ENCODE measurements at regions not wholly inside any gene's neighbourhood (a gene's known extent, or its start where the extent isn't known, plus 50 kb on each side); places are given as distances from the start of the nearest gene placed in this dataset.
"Not testable (repeated sequence)": the region's sequence is repeated elsewhere in the genome, so short reads cannot be mapped to it uniquely, and the experiment has no call there.

- FAIRE-seq, result no peak
- no peak for DNase-seq (ENCODE audit: insufficient read length, low spot score)
- TF ChIP-seq POLR2A (IDR thresholded peaks at IDR 0.05; ENCODE audit: low read depth, low read length), result no peak
These were observed 435.1 kb upstream of the MEIS1 start for GRCh38 chr2:65999796-66000195.

GRCh38 chr2:65999103-65999502 is 435.8 kb upstream of the MEIS1 start:
- FAIRE-seq, result no peak
- DNase-seq (ENCODE audit: insufficient read length, low spot score), result no peak
- TF ChIP-seq POLR2A (IDR thresholded peaks at IDR 0.05; ENCODE audit: low read depth, low read length), result no peak

GRCh38 chr2:65997961-65998360 is 437.0 kb upstream of the MEIS1 start:
- DNase-seq (ENCODE audit: insufficient read length, low spot score) (no peak), FAIRE-seq (no peak)
- TF ChIP-seq POLR2A (IDR thresholded peaks at IDR 0.05; ENCODE audit: low read depth, low read length), result no peak

GRCh38 chr2:65992198-65992554 is 442.7 kb upstream of the MEIS1 start:
- FAIRE-seq (no peak), DNase-seq (ENCODE audit: insufficient read length, low spot score) (no peak)
- TF ChIP-seq POLR2A (IDR thresholded peaks at IDR 0.05; ENCODE audit: low read depth, low read length), result no peak

- no peak for FAIRE-seq
- TF ChIP-seq POLR2A (IDR thresholded peaks at IDR 0.05; ENCODE audit: low read depth, low read length), result no peak
- DNase-seq (ENCODE audit: insufficient read length, low spot score), result no peak
These were observed 443.3 kb upstream of the MEIS1 start for GRCh38 chr2:65991381-65992197.

DNA sequence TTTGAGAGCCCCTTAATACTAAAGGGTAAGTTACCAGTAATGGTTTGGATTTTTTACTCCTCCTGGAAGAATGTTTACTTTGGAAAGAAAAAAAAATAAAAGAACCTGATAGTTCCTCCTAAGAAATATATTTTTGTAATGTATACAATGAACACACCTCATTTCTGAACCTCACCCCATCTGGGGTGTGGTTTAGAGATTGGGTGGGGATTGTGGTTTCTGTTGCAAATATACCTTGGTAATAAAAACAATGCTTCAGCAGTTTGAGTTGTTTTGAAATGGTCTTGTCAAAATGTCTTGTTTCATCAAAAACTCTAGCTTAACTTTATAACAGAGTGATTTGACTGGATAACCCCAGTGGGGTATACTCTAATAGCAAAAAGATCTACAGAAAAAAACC is 448.9 kb upstream of the MEIS1 start:
- FAIRE-seq, result no peak
- no peak for DNase-seq (ENCODE audit: insufficient read length, low spot score)
- TF ChIP-seq POLR2A (IDR thresholded peaks at IDR 0.05; ENCODE audit: low read depth, low read length), result no peak

DNA sequence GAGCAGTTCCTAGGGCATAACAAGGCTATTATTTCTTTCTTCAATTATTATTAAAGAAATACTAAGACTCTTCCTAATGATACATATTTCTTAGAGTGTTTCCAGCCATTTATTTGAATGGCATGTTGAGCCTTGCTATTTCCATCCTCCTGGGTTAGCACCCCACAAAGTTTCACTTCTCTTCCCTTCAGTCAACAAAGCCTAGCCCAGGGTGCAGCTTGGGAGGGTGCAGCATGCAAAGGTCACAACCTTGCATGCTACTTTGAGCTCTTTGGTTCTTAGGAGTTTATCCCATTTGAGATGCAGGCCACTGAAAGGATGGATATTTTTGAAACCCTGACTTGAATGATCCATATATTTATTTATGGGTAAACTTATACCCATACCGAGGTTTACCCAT is 454.4 kb upstream of the MEIS1 start:
- FAIRE-seq (no peak), DNase-seq (ENCODE audit: insufficient read length, low spot score) (no peak)
- TF ChIP-seq POLR2A (IDR thresholded peaks at IDR 0.05; ENCODE audit: low read depth, low read length), result no peak

DNA sequence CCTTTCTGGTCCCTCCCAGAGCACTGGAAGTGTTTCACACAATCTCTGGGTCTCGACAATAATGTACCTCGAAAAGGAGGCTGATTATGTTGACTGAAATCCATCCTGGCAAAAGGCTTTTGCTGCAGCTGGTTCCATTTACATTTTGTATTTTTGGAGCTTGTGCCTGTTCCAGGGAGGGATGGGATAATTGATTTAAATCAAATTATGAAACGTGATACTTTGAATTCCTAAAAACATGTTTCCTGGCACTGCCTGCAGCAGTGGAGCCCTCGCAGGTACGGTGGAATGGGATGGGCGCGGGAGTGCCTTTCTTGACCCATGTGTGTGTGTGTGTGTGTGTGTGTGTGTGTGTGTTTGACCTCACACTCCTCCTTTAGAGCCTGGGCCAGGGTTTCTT is 455.5 kb upstream of the MEIS1 start:
- no peak for FAIRE-seq
- TF ChIP-seq POLR2A (IDR thresholded peaks at IDR 0.05; ENCODE audit: low read depth, low read length), result no peak
- DNase-seq (ENCODE audit: insufficient read length, low spot score), result no peak

GRCh38 chr2:65974067-65974723 is 460.7 kb upstream of the MEIS1 start:
- no peak for FAIRE-seq
- TF ChIP-seq POLR2A (IDR thresholded peaks at IDR 0.05; ENCODE audit: low read depth, low read length), result no peak
- DNase-seq (ENCODE audit: insufficient read length, low spot score), result no peak

DNA sequence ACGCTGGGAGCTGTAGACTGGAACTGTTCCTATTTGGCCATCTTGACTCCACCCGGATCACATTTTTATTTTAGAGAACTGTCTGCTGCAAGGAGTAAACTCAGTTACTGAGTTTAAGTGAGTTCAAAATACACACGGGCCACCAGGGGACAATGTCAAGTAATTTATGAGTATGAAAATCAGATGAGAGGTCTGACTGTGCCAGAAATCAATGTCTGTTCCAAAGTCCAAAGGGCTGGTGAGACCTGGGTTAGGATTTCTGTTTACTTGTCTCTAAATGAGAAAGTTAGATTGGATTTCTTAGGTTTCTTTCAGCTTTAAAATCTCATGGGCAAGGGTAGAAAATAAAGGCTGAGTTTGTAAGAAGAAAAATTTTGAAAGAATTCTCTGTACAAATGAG is 465.8 kb upstream of the MEIS1 start:
- DNase-seq (ENCODE audit: insufficient read length, low spot score) (no peak), FAIRE-seq (no peak)
- no peak for TF ChIP-seq POLR2A (IDR thresholded peaks at IDR 0.05; ENCODE audit: low read depth, low read length)

DNA sequence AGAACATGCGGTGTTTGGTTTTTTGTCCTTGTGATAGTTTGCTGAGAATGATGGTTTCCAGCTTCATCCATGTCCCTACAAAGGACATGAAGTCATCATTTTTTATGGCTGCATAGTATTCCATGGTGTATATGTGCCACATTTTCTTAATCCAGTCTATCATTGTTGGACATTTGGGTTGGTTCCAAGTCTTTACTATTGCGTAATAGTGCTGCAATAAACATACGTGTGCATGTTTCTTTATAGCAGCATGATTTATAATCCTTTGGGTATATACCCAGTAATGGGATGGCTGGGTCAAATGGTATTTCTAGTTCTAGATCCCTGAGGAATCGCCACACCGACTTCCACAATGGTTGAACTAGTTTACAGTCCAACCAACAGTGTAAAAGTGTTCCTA is 471.6 kb upstream of the MEIS1 start:
- not testable (repeated sequence) for FAIRE-seq; DNase-seq (ENCODE audit: insufficient read length, low spot score)

DNA sequence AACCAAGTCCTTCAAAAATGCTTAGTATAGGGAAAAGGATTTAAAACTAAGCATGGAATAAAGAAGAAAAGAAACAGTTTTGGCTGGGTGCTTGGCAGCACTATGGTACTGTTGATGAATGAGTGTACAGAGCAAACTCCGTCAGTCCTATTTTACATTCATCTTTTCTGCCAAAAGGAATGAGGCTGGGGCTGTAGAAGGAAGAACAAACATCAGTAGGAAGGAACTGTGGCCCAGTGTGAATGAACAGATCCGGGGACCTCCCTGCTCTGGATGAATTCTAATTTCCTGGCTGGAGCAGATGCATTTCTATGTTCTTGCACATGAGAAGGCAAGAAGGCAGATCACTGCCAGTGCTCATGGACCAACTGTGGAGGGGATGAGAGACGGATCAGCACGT is 474.0 kb upstream of the MEIS1 start:
- DNase-seq (ENCODE audit: insufficient read length, low spot score), result no peak
- FAIRE-seq, result no peak
- TF ChIP-seq POLR2A (IDR thresholded peaks at IDR 0.05; ENCODE audit: low read depth, low read length), result no peak

DNA sequence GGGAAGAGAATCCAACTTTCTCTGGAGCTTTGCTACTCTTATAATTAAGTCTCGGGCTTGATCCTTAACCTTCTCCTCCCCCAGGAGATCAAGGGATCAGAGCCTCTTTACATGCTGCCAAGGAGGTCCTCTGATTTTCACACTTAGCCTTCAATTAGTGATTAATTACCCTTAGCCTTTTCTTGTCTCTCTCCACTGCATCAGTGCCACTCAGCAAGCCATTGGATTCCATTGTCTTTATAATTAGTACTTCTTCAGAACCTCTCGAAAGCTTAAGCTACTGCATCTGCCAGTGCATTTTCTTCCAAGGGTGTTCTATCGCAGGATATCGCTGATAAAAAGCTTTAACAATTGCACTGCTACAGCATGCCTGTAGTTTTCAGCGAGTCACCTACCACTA is 477.0 kb upstream of the MEIS1 start:
- TF ChIP-seq POLR2A (IDR thresholded peaks at IDR 0.05; ENCODE audit: low read depth, low read length), result no peak
- no peak for DNase-seq (ENCODE audit: insufficient read length, low spot score)
- FAIRE-seq, result no peak

DNA sequence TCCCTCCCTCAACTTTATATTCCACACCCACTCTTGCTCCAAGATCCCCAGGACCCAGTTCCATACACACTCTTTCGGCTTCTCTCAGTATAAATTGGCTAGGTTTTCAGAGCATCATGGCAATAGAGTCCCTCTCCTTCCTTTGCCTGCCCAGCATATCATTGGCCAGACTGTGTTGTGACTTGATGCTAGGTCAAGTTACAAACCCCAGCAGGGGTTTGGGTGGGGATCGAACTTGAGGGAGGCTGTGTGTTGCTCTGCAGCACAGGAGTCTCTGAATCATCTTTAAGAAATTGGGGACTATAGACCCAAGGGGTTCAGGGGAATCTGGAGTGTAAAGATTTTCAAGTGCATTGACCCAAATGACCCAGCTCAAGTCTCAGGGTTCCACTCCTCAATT is 477.5 kb upstream of the MEIS1 start:
- no peak for TF ChIP-seq POLR2A (IDR thresholded peaks at IDR 0.05; ENCODE audit: low read depth, low read length)
- no peak for DNase-seq (ENCODE audit: insufficient read length, low spot score)
- FAIRE-seq, result no peak

- DNase-seq (ENCODE audit: insufficient read length, low spot score), result no peak
- no peak for TF ChIP-seq POLR2A (IDR thresholded peaks at IDR 0.05; ENCODE audit: low read depth, low read length)
- no peak for FAIRE-seq
These were observed 479.7 kb upstream of the MEIS1 start for GRCh38 chr2:65955259-65955658.
